Gastroesophageal sphincter (tissue), 4 donors: ENCODE measurements at regions not wholly inside any gene's neighbourhood (a gene's known extent, or its start where the extent isn't known, plus 50 kb on each side); places are given as distances from the start of the nearest gene placed in this dataset.

Source experiments
- ATAC-seq: fragments of 150-250 bp; one replicate; pipeline ENCODE4 v1.9.1; 2016; ENCODE audit warnings: mild to moderate bottlenecking, moderate library complexity
- H3K27ac ChIP-seq, 4 donors: fragments of 200-600 bp; sonication (generic) in 3 of 4; 1 replicate in 3 of 4; 2 replicates in 1 of 4; pipeline ENCODE4 v1.5.1; 2016 to 2019
- H3K27me3 ChIP-seq: fragments of 200-600 bp; sonication (generic); one replicate; pipeline ENCODE4 v1.5.1; 2019
- H3K36me3 ChIP-seq, 2 donors: fragments of 200-600 bp; sonication (generic); one replicate each; pipeline ENCODE4 v1.5.1; 2019; ENCODE audit warnings: control low read depth in 1 of 2
- H3K4me1 ChIP-seq, 3 donors: fragments of 200-600 bp; sonication (generic); 1 replicate in 2 of 3; 2 replicates in 1 of 3; pipeline ENCODE4 v1.5.1; 2016 to 2019; ENCODE audit warnings: control low read depth in 2 of 3
- H3K4me3 ChIP-seq, 2 donors: fragments of 200-600 bp; sonication (generic); one replicate each; pipeline ENCODE4 v1.5.1; 2019; ENCODE audit warnings: mild to moderate bottlenecking in 1 of 2, moderate library complexity in 1 of 2
- H3K9me3 ChIP-seq, 3 donors: fragments of 200-600 bp; sonication (generic); one replicate each; pipeline ENCODE4 v1.5.1; 2017 to 2019; ENCODE audit warnings: control low read depth in 2 of 3
- EP300 ChIP-seq: sonication (generic); formaldehyde crosslinking; IDR thresholded peaks from one replicate; pipeline ENCODE4 v1.6.1; 2017; ENCODE audit warnings: antibody characterized with exemption, mild to moderate bottlenecking
- POLR2A ChIP-seq, 2 donors: fragments of 450-650 bp; IDR thresholded peaks; one replicate each; pipeline ENCODE4 v1.6.1; 2017; ENCODE audit warnings: antibody characterized with exemption in 2 of 2, mild to moderate bottlenecking in 2 of 2, moderate library complexity in 1 of 2
- POLR2AphosphoS5 ChIP-seq: sonication (generic); formaldehyde crosslinking; IDR thresholded peaks from one replicate; pipeline ENCODE4 v1.6.1; 2017; ENCODE audit warnings: antibody characterized with exemption
- WGBS, 2 donors: methylation state at CpG; one replicate each; pipeline ENCODE4 v1.1.5; 2018; ENCODE audit warnings: low coverage in 1 of 2; 5-methylcytosine and 5-hydroxymethylcytosine counted together
- TF ChIP-seq, protein P1 (sequence below), 4 experiments: fragments of 200-600 bp in 2 of 4; fragments of 450-650 bp in 2 of 4; sonication (generic) in 1 of 4; IDR thresholded peaks; one replicate each; pipeline ENCODE4 v1.5.1; 2017 to 2019; ENCODE audit warnings: antibody characterized with exemption in 4 of 4, mild to moderate bottlenecking in 2 of 4, moderate library complexity in 2 of 4

DNA sequence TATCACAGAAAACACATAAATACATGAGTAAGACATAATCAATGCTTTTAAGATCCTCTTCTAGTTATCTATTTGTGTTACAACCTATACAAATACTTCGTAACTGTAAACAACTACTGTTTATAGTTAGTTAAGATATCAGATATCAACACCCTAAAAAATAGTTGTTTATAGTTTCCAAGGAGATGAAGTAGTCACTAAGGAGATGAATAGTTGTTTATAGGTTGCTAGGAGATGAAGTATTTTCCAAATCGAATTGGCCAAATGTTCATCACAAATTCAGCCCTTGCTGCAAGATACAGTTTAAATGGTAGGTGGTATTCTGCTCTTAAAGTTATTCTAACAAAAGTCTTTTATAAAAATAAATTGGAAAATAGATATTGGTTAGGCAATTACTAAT, 618.2 kb upstream of the PCDH10 start:
- Histone ChIP-seq H3K9me3 (no peaks in the 10 kb centered on the region), H3K27me3 (no peaks in the 10 kb centered on the region), H3K36me3 (no peaks in the 10 kb centered on the region), H3K4me1 (no peaks in the 10 kb centered on the region), H3K4me3 (no peak overlapping the region), H3K27ac (no peak overlapping the region)
- 15 to 16% methylated on average over 2 of the region's 2 CpGs for WGBS, 2 donors
- ATAC-seq = no peak
- TF ChIP-seq POLR2AphosphoS5 (no peak), EP300 (no peak), POLR2A (IDR thresholded peaks at IDR 0.05) (no peak)
- TF ChIP-seq, protein P1, sequence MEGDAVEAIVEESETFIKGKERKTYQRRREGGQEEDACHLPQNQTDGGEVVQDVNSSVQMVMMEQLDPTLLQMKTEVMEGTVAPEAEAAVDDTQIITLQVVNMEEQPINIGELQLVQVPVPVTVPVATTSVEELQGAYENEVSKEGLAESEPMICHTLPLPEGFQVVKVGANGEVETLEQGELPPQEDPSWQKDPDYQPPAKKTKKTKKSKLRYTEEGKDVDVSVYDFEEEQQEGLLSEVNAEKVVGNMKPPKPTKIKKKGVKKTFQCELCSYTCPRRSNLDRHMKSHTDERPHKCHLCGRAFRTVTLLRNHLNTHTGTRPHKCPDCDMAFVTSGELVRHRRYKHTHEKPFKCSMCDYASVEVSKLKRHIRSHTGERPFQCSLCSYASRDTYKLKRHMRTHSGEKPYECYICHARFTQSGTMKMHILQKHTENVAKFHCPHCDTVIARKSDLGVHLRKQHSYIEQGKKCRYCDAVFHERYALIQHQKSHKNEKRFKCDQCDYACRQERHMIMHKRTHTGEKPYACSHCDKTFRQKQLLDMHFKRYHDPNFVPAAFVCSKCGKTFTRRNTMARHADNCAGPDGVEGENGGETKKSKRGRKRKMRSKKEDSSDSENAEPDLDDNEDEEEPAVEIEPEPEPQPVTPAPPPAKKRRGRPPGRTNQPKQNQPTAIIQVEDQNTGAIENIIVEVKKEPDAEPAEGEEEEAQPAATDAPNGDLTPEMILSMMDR (IDR thresholded peaks at IDR 0.05) = no peak

DNA sequence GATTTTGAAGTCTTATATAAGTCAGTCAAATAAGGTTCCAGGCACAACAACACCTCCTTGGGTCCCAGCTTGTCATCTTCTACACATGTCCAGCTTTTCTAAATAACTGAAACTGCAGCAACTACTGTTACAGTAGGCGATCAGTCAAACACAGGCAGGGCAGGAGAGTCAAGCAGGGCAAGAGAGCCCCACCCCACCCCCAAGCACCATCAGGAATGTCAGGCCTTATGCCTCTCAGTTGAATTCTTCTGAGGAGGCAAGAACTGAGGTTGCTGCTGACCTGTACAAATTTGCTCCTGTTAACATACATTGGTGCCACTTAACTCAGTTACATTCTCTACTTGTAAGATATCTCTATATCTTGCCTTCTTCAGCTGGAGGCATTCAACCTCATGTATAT, 608.8 kb upstream of the PCDH10 start:
- no peak for ATAC-seq
- Histone ChIP-seq H3K9me3 (no peaks in the 10 kb centered on the region), H3K4me3 (no peak overlapping the region), H3K4me1 (no peaks in the 10 kb centered on the region), H3K27me3 (no peaks in the 10 kb centered on the region), H3K27ac (no peak overlapping the region), H3K36me3 (no peaks in the 10 kb centered on the region)
- 42 to 67% methylated on average over 1 of the region's 1 CpG for WGBS, 2 donors
- no peak for TF ChIP-seq EP300
- TF ChIP-seq, protein P1 (IDR thresholded peaks at IDR 0.05) = no peak
- TF ChIP-seq POLR2AphosphoS5 = no peak
- no peak for TF ChIP-seq POLR2A (IDR thresholded peaks at IDR 0.05)

DNA sequence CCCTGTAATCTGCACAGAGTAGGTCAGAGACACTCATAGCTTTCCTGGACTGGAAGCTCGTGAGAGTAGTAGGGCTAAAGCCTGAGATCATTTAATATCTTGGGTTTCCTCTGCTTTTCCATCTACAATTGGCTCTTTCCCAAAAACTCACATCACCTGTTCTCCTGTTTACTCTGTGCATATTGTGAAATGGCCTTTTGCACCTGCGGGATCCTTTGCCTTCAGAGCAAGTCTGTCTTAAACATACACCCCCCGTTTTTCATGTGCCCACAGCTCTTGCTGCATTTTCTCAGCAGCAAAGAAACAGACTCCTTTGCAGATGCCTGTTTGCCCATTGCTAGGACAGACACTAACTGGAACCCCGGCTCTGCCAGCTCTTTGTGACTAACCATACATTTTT, 608.3 kb upstream of the PCDH10 start:
- TF ChIP-seq POLR2A (IDR thresholded peaks at IDR 0.05) (no peak), EP300 (no peak), POLR2AphosphoS5 (no peak)
- TF ChIP-seq, protein P1 (IDR thresholded peaks at IDR 0.05) = no peak
- Histone ChIP-seq H3K4me3 (no peak overlapping the region), H3K36me3 (no peaks in the 10 kb centered on the region), H3K27ac (no peak overlapping the region), H3K27me3 (no peaks in the 10 kb centered on the region), H3K9me3 (no peaks in the 10 kb centered on the region), H3K4me1 (no peaks in the 10 kb centered on the region)
- 78 to 80% methylated on average over 4 of the region's 4 CpGs for WGBS, 2 donors
- ATAC-seq = no peak

DNA sequence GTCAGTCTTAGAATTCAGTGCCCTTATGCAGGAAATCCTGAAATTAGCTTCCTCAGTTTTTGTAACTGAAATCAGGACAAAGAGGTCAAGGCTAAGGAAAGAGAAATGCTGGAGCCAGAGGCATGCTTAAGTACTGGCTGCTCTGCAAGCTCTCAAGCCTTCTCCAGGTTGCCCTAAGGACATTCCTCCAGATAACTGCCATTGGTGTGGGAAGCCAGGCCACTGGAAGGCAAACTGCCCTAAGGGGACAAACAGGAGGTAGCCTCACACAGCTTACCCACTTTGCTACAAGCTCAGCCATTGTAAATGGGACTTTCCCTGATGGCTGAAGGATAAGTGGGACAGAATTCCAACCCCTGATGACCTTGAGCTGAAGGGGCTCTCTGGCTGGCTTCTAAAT, 606.9 kb upstream of the PCDH10 start:
- H3K4me3 ChIP-seq = no peak overlapping the region
- no peaks in the 10 kb centered on the region for H3K9me3 ChIP-seq
- H3K36me3 ChIP-seq = no peaks in the 10 kb centered on the region
- no peaks in the 10 kb centered on the region for H3K27me3 ChIP-seq
- no peak overlapping the region for H3K27ac ChIP-seq
- H3K4me1 ChIP-seq = no peaks in the 10 kb centered on the region
- TF ChIP-seq, protein P1 (IDR thresholded peaks at IDR 0.05) = no peak
- TF ChIP-seq POLR2A (IDR thresholded peaks at IDR 0.05) (no peak), POLR2AphosphoS5 (no peak), EP300 (no peak)
- ATAC-seq = no peak

DNA sequence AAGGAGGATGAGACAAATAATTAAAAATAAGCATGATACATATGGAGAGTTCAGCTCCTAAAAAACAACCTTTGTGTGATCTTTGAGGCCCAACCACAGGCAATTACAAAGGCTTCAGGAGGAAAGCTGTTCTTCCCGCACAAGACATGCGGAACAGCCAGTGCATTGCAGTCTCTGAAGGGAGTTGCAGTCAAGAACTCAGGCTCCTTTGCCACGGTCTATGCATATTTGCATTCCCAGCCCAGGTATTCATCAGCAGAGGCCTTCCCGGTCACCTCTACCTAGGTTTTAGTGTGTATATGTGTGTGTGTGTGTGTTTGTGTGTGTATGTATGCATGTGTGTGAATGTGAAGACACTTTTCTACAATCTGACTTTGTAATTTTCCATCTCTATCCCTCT, 600.6 kb upstream of the PCDH10 start:
- TF ChIP-seq POLR2AphosphoS5 (no peak), EP300 (no peak), POLR2A (IDR thresholded peaks at IDR 0.05) (no peak)
- TF ChIP-seq, protein P1 (IDR thresholded peaks at IDR 0.05) = no peak
- Histone ChIP-seq H3K4me1 (no peaks in the 10 kb centered on the region), H3K27ac (no peak overlapping the region), H3K27me3 (no peaks in the 10 kb centered on the region), H3K36me3 (no peaks in the 10 kb centered on the region), H3K9me3 (no peaks in the 10 kb centered on the region), H3K4me3 (no peak overlapping the region)
- WGBS, 2 donors = 78 to 100% methylated on average over 1 to 4 of the region's 4 CpGs
- ATAC-seq = no peak
